Nucleus accumbens (tissue), 56 donors: ENCODE measurements at regions not wholly inside any gene's neighbourhood (a gene's known extent, or its start where the extent isn't known, plus 50 kb on each side); places are given as distances from the start of the nearest gene placed in this dataset.

ENCODE experiments used
- DNase-seq, 56 donors: peaks; one replicate each; lab custom pipeline; 2025; lab: John Stamatoyannopoulos, UW

- no peak for DNase-seq
These were observed 153.3 kb upstream of the LYPLAL1 start for GRCh38 chr1:219020386-219020785.

GRCh38 chr1:219020846-219021245 lies 152.8 kb upstream of the LYPLAL1 start:
- no peak for DNase-seq

- DNase-seq = no peak
These were observed 146.5 kb upstream of the LYPLAL1 start for GRCh38 chr1:219027146-219027673.

GRCh38 chr1:219031809-219032208 lies 141.9 kb upstream of the LYPLAL1 start:
- no peak for DNase-seq

- no peak for DNase-seq
These were observed 135.3 kb upstream of the LYPLAL1 start for GRCh38 chr1:219038398-219038797.

GRCh38 chr1:219039017-219039681 lies 134.5 kb upstream of the LYPLAL1 start:
- no peak for DNase-seq

- DNase-seq = no peak
These were observed 134.0 kb upstream of the LYPLAL1 start for GRCh38 chr1:219039682-219040154.

GRCh38 chr1:219040291-219040690 lies 133.4 kb upstream of the LYPLAL1 start:
- DNase-seq = no peak

- DNase-seq = no peak
These were observed 132.5 kb upstream of the LYPLAL1 start for GRCh38 chr1:219041141-219041540.

- no peak for DNase-seq
These were observed 131.9 kb upstream of the LYPLAL1 start for GRCh38 chr1:219041818-219042217.

- DNase-seq = no peak
These were observed 130.9 kb upstream of the LYPLAL1 start for GRCh38 chr1:219042769-219043168.

GRCh38 chr1:219045246-219045645 lies 128.4 kb upstream of the LYPLAL1 start:
- no peak for DNase-seq

GRCh38 chr1:219049501-219049900 lies 124.2 kb upstream of the LYPLAL1 start:
- no peak for DNase-seq

- no peak for DNase-seq
These were observed 123.4 kb upstream of the LYPLAL1 start for GRCh38 chr1:219050086-219050821.

GRCh38 chr1:219050822-219051125 lies 122.9 kb upstream of the LYPLAL1 start:
- no peak for DNase-seq

GRCh38 chr1:219051547-219051946 lies 122.1 kb upstream of the LYPLAL1 start:
- no peak for DNase-seq

GRCh38 chr1:219058891-219059820 lies 114.5 kb upstream of the LYPLAL1 start:
- DNase-seq = no peak

- no peak for DNase-seq
These were observed 112.9 kb upstream of the LYPLAL1 start for GRCh38 chr1:219060798-219061197.

GRCh38 chr1:219062161-219062560 lies 111.5 kb upstream of the LYPLAL1 start:
- no peak for DNase-seq

- no peak for DNase-seq
These were observed 107.6 kb upstream of the LYPLAL1 start for GRCh38 chr1:219066098-219066497.
